WTC11 (cell line): ENCODE measurements at regions not wholly inside any gene's neighbourhood (a gene's known extent, or its start where the extent isn't known, plus 50 kb on each side); places are given as distances from the start of the nearest gene placed in this dataset.

Experiments
- ATAC-seq: fragments of 200-7000 bp; cut with Tn5 transposase; 2 replicates; pipeline ENCODE4 v1.10.0; 2021; ENCODE audit warnings: mild to moderate bottlenecking, moderate library complexity
- CTCF ChIA-PET: fragments of 300-600 bp; sonication (Branson Sonifier 250); formaldehyde crosslinking; loops from one replicate; lab custom pipeline; 2021; ENCODE audit warnings: antibody characterized with exemption; lab: Charles Lee
- POLR2A ChIA-PET: fragments of 350-600 bp; sonication (Branson Sonifier 250); formaldehyde crosslinking; loops from one replicate; lab custom pipeline; 2021; ENCODE audit warnings: antibody characterized with exemption; lab: Charles Lee
- DNase-seq: peaks from one replicate; pipeline ENCODE4 v3.0.0; 2021; ENCODE audit warnings: low spot score
- H3K27ac Mint-ChIP-seq: 2 replicates; pipeline ENCODE4 v1.8.0; 2021; ENCODE audit warnings: mixed read lengths
- H3K27me3 Mint-ChIP-seq: 2 replicates; pipeline ENCODE4 v1.8.0; 2021; ENCODE audit warnings: low read depth, mild to moderate bottlenecking, moderate library complexity, mixed read lengths
- H3K36me3 Mint-ChIP-seq: 2 replicates; pipeline ENCODE4 v1.8.0; 2021; ENCODE audit warnings: mixed read lengths
- H3K4me1 Mint-ChIP-seq: 2 replicates; pipeline ENCODE4 v1.8.0; 2022; ENCODE audit warnings: mixed read lengths
- H3K4me3 Mint-ChIP-seq: 2 replicates; pipeline ENCODE4 v1.8.0; 2021; ENCODE audit warnings: mild to moderate bottlenecking, moderate library complexity, mixed read lengths
- H3K9me3 Mint-ChIP-seq: 2 replicates; pipeline ENCODE4 v1.8.0; 2021; ENCODE audit warnings: mixed read lengths
- GRHL2 ChIP-seq: fragments of 250-450 bp; sonication (Bioruptor Pico); IDR thresholded peaks from 2 replicates; pipeline ENCODE4 v1.8.0; 2022; ENCODE audit warnings: mild to moderate bottlenecking, moderate library complexity; ENCODE audit not compliant: insufficient replicate concordance, severe bottlenecking
- GTF2I ChIP-seq: fragments of 250-450 bp; sonication (Bioruptor Pico); conservative IDR thresholded peaks from 2 replicates; pipeline ENCODE4 v1.4.0; 2021; ENCODE audit warnings: mild to moderate bottlenecking
- HMGA2 ChIP-seq: fragments of 250-450 bp; sonication (Bioruptor Pico); IDR thresholded peaks from 2 replicates; pipeline ENCODE4 v1.4.0; 2021; ENCODE audit warnings: mild to moderate bottlenecking, moderate library complexity
- IRF2 ChIP-seq: sonication (generic); formaldehyde crosslinking; IDR thresholded peaks from 2 replicates; pipeline ENCODE4 v1.8.0; 2022; ENCODE audit warnings: low read depth, missing genetic modification reagents, borderline replicate concordance
- JUN ChIP-seq: sonication (generic); formaldehyde crosslinking; IDR thresholded peaks from 2 replicates; pipeline ENCODE4 v1.8.0; 2023; ENCODE audit warnings: mild to moderate bottlenecking, missing genetic modification reagents
- MLX ChIP-seq: sonication (generic); formaldehyde crosslinking; IDR thresholded peaks from 2 replicates; pipeline ENCODE4 v1.8.1; 2023; ENCODE audit warnings: mild to moderate bottlenecking, missing genetic modification reagents, moderate library complexity
- NFYB ChIP-seq: sonication (generic); formaldehyde crosslinking; conservative IDR thresholded peaks from 2 replicates; pipeline ENCODE4 v1.8.0; 2022; ENCODE audit warnings: low read depth, missing genetic modification reagents
- NR3C1 ChIP-seq: sonication (generic); formaldehyde crosslinking; conservative IDR thresholded peaks from 2 replicates; pipeline ENCODE4 v1.8.1; 2023; ENCODE audit warnings: low read depth, mild to moderate bottlenecking, missing genetic modification reagents
- PRRX2 ChIP-seq: fragments of 250-450 bp; sonication (Bioruptor Pico); IDR thresholded peaks from 2 replicates; pipeline ENCODE4 v1.8.0; 2021; ENCODE audit warnings: mild to moderate bottlenecking
- TCF7 ChIP-seq: sonication (generic); formaldehyde crosslinking; IDR thresholded peaks from 2 replicates; pipeline ENCODE4 v1.8.0; 2022; ENCODE audit warnings: mild to moderate bottlenecking, low read depth, missing genetic modification reagents, moderate library complexity
- TEAD1 ChIP-seq: sonication (generic); formaldehyde crosslinking; IDR thresholded peaks from 2 replicates; pipeline ENCODE4 v1.8.0; 2022; ENCODE audit warnings: mild to moderate bottlenecking, missing genetic modification reagents
- ZBTB21 ChIP-seq: sonication (generic); formaldehyde crosslinking; IDR thresholded peaks from 2 replicates; pipeline ENCODE4 v1.8.1; 2023; ENCODE audit warnings: mild to moderate bottlenecking, missing genetic modification reagents, borderline replicate concordance
- ZMAT4 ChIP-seq: fragments of 250-450 bp; sonication (Bioruptor Pico); IDR thresholded peaks from 2 replicates; pipeline ENCODE4 v1.9.0; 2021; ENCODE audit warnings: mild to moderate bottlenecking
- ZNF138 ChIP-seq: sonication (generic); formaldehyde crosslinking; conservative IDR thresholded peaks from 2 replicates; pipeline ENCODE4 v1.8.1; 2022; ENCODE audit warnings: mild to moderate bottlenecking, moderate library complexity, missing genetic modification reagents
- ZNF219 ChIP-seq: sonication (generic); formaldehyde crosslinking; IDR thresholded peaks from 2 replicates; pipeline ENCODE4 v1.8.0; 2023; ENCODE audit warnings: missing genetic modification reagents, mild to moderate bottlenecking, borderline replicate concordance
- ZNF263 ChIP-seq: sonication (generic); formaldehyde crosslinking; IDR thresholded peaks from 2 replicates; pipeline ENCODE4 v1.8.1; 2022; ENCODE audit warnings: low read depth, mild to moderate bottlenecking, moderate library complexity, missing genetic modification reagents
- ZNF423 ChIP-seq: fragments of 250-450 bp; sonication (Bioruptor Pico); IDR thresholded peaks from 2 replicates; pipeline ENCODE4 v2.1.2; 2022; ENCODE audit warnings: mild to moderate bottlenecking, moderate library complexity
- ZNF512 ChIP-seq: sonication (generic); formaldehyde crosslinking; IDR thresholded peaks from 2 replicates; pipeline ENCODE4 v1.8.1; 2022; ENCODE audit warnings: missing genetic modification reagents, borderline replicate concordance
- ZNF671 ChIP-seq: fragments of 250-450 bp; sonication (Bioruptor Pico); IDR thresholded peaks from 2 replicates; pipeline ENCODE4 v1.8.0; 2021; ENCODE audit warnings: mild to moderate bottlenecking
- ZSCAN18 ChIP-seq: fragments of 250-450 bp; sonication (Bioruptor Pico); IDR thresholded peaks from 2 replicates; pipeline ENCODE4 v2.1.2; 2022; ENCODE audit warnings: mild to moderate bottlenecking, moderate library complexity
- TF ChIP-seq, protein P1 (sequence below): sonication (generic); formaldehyde crosslinking; conservative IDR thresholded peaks from 2 replicates; pipeline ENCODE4 v1.8.1; 2022; ENCODE audit warnings: mild to moderate bottlenecking, missing genetic modification reagents
- TF ChIP-seq, protein P2 (sequence below): sonication (generic); formaldehyde crosslinking; IDR thresholded peaks from 2 replicates; pipeline ENCODE4 v1.8.0; 2022; ENCODE audit warnings: mild to moderate bottlenecking, missing genetic modification reagents
- TF ChIP-seq, protein P3 (sequence below): fragments of 250-450 bp; sonication (Bioruptor Pico); IDR thresholded peaks from 2 replicates; pipeline ENCODE4 v1.8.0; 2021; ENCODE audit warnings: mild to moderate bottlenecking
- TF ChIP-seq, protein P4 (sequence below): sonication (generic); formaldehyde crosslinking; IDR thresholded peaks from 2 replicates; pipeline ENCODE4 v1.8.0; 2023; ENCODE audit warnings: missing genetic modification reagents

- TF ChIP-seq ZNF423 (CRISPR knock-in tag) (no peak), GRHL2 (CRISPR knock-in tag) (no peak)
These were observed 900.3 kb upstream of the ROBO1 start (continued) for GRCh38 chr3:80668100-80668499.

DNA sequence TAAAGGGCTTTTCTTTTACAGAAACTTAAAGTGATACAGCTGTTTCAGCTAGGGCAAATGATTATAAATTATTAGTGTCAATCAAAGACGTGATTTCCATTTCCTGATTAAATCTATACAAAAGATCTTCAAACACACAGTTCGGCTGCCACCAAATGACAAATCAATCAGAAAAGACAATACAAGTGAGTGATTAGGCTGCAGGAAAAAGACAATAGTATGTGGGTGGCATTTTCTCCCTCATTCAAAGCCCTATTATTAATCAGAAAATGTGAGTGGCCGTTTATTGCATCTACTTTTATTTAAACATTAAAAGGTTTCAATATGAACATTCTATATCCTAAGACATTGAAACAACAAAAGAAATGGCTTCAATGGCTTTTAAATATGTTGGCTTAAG, 895.6 kb upstream of the ROBO1 start:
- peaks cover 34% of the 10 kb centered on the region for H3K9me3 Mint-ChIP-seq
- ATAC-seq (no peak), DNase-seq (no peak)
- peaks cover 18% of the 10 kb centered on the region for H3K36me3 Mint-ChIP-seq
- H3K27me3 Mint-ChIP-seq: no peaks in the 10 kb centered on the region
- H3K27ac Mint-ChIP-seq: no peak overlapping the region
- ChIA-PET POLR2A (no interaction called here), CTCF (no interaction called here)
- H3K4me3 Mint-ChIP-seq: no peak overlapping the region
- H3K4me1 Mint-ChIP-seq: no peaks in the 10 kb centered on the region
- TF ChIP-seq ZSCAN18 (CRISPR knock-in tag): no peak
- TF ChIP-seq NFYB: no peak
- no peak for TF ChIP-seq GTF2I (CRISPR knock-in tag)
- no peak for TF ChIP-seq ZBTB21 (CRISPR knock-in tag)

DNA sequence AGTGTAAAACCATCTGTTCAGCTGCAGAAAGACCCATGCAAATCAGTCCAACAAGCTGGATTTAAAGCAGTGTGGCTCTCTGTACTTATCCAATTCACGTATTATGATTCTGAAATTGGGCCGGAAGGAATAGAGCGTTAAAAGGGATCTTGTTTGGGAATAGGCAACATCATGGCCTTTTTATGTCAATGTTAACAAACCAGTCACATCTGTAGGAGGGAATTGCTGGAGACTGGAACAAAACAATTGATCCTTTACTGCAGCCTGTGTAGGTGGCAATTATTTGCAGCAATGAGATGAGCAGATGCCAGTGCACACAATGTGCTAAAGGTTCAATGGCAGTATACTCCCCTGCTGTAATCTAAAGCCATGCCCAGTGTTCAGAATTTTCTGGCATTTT, 887.4 kb upstream of the ROBO1 start:
- ATAC-seq: no peak
- ChIA-PET CTCF (no interaction called here), POLR2A (no interaction called here)
- no peaks in the 10 kb centered on the region for H3K27me3 Mint-ChIP-seq
- peaks cover 16% of the 10 kb centered on the region for H3K36me3 Mint-ChIP-seq
- no peak overlapping the region for H3K4me3 Mint-ChIP-seq
- H3K9me3 Mint-ChIP-seq: peaks cover 52% of the 10 kb centered on the region
- TF ChIP-seq, protein P1, sequence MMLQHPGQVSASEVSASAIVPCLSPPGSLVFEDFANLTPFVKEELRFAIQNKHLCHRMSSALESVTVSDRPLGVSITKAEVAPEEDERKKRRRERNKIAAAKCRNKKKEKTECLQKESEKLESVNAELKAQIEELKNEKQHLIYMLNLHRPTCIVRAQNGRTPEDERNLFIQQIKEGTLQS: no peak
- TF ChIP-seq, protein P2, sequence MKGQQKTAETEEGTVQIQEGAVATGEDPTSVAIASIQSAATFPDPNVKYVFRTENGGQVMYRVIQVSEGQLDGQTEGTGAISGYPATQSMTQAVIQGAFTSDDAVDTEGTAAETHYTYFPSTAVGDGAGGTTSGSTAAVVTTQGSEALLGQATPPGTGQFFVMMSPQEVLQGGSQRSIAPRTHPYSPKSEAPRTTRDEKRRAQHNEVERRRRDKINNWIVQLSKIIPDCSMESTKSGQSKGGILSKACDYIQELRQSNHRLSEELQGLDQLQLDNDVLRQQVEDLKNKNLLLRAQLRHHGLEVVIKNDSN (CRISPR knock-in tag): no peak
- TF ChIP-seq ZNF219 (CRISPR knock-in tag): no peak
- no peak for TF ChIP-seq NR3C1 (CRISPR knock-in tag)
- no peak for TF ChIP-seq IRF2 (CRISPR knock-in tag)
- H3K27ac Mint-ChIP-seq: no peak overlapping the region
- DNase-seq: no peak
- H3K4me1 Mint-ChIP-seq: no peaks in the 10 kb centered on the region

DNA sequence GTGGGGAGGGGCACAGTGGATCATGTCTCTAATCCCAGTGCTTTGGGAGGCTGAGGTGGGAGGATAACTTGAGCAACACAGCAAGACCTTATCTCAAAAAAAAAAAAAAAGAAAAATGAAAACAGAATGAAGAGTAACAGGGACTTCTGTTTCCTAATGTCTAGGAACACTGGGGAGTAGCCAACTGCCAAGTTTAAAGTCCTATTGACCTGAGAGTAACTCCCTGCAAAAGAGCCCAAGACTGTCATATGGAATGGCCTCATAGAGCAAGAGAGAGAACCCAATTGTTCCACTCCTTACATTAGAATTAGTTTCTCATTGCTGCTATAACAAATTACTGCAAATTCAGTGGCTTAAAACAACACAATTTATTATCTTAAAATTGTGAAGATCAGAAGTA, 881.4 kb upstream of the ROBO1 start:
- DNase-seq: no peak
- TF ChIP-seq ZNF263 (CRISPR knock-in tag) (no peak), JUN (no peak), ZNF671 (CRISPR knock-in tag) (no peak), ZNF423 (CRISPR knock-in tag) (no peak), ZBTB21 (CRISPR knock-in tag) (no peak), ZMAT4 (CRISPR knock-in tag) (no peak), TCF7 (CRISPR knock-in tag) (no peak), MLX (CRISPR knock-in tag) (no peak), TEAD1 (CRISPR knock-in tag) (no peak), ZNF138 (no peak), PRRX2 (CRISPR knock-in tag) (no peak), HMGA2 (CRISPR knock-in tag) (no peak), ZNF512 (CRISPR knock-in tag) (no peak)
- TF ChIP-seq, protein P2 (CRISPR knock-in tag): no peak
- TF ChIP-seq, protein P3, sequence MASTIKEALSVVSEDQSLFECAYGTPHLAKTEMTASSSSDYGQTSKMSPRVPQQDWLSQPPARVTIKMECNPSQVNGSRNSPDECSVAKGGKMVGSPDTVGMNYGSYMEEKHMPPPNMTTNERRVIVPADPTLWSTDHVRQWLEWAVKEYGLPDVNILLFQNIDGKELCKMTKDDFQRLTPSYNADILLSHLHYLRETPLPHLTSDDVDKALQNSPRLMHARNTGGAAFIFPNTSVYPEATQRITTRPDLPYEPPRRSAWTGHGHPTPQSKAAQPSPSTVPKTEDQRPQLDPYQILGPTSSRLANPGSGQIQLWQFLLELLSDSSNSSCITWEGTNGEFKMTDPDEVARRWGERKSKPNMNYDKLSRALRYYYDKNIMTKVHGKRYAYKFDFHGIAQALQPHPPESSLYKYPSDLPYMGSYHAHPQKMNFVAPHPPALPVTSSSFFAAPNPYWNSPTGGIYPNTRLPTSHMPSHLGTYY (CRISPR knock-in tag): no peak
- TF ChIP-seq, protein P4, sequence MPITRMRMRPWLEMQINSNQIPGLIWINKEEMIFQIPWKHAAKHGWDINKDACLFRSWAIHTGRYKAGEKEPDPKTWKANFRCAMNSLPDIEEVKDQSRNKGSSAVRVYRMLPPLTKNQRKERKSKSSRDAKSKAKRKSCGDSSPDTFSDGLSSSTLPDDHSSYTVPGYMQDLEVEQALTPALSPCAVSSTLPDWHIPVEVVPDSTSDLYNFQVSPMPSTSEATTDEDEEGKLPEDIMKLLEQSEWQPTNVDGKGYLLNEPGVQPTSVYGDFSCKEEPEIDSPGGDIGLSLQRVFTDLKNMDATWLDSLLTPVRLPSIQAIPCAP (CRISPR knock-in tag): no peak
- Mint-ChIP-seq H3K4me1 (no peaks in the 10 kb centered on the region; the same call in 1 of the 2 replicates), H3K4me3 (no peak overlapping the region), H3K27me3 (no peaks in the 10 kb centered on the region), H3K27ac (no peak overlapping the region), H3K36me3 (peaks cover 13% of the 10 kb centered on the region), H3K9me3 (peaks cover 22% of the 10 kb centered on the region)
- POLR2A ChIA-PET: no interaction called here
- ATAC-seq: no peak
- CTCF ChIA-PET: no interaction called here
